HEK293 (cell line): ENCODE measurements at regions not wholly inside any gene's neighbourhood (a gene's known extent, or its start where the extent isn't known, plus 50 kb on each side); places are given as distances from the start of the nearest gene placed in this dataset.

Experiments used
- CTCF ChIA-PET: fragments of 350-600 bp; formaldehyde crosslinking; extraction: SDS; loops from one replicate; lab custom pipeline; 2021; ENCODE audit warnings: antibody characterized with exemption; lab: Yijun Ruan, JAX
- POLR2A ChIA-PET: fragments of 300-600 bp; formaldehyde crosslinking; extraction: SDS; loops from one replicate; lab custom pipeline; 2020; ENCODE audit warnings: antibody characterized with exemption, inconsistent platforms; lab: Yijun Ruan, JAX
- H3K27ac ChIP-seq: fragments of 200-500 bp; sonication (Bioruptor generic); 2 replicates; pipeline ENCODE4 v1.5.1; 2014; ENCODE audit warnings: low read depth, low read length, control low read depth, inconsistent platforms; ENCODE audit errors: extremely low read depth
- H3K36me3 ChIP-seq, 2 experiments: fragments of 200-500 bp in 1 of 2; sonication (Bioruptor generic) in 1 of 2; 1 replicate in 1 of 2; 2 replicates in 1 of 2; pipeline ENCODE4 v1.5.1; 2014 to 2017; ENCODE audit warnings: inconsistent platforms in 2 of 2, low read length in 2 of 2; ENCODE audit not compliant: control insufficient read depth in 2 of 2, insufficient read depth in 1 of 2
- H3K4me1 ChIP-seq: fragments of 200-500 bp; sonication (Bioruptor generic); 2 replicates; pipeline ENCODE4 v1.5.1; 2014; ENCODE audit warnings: mild to moderate bottlenecking, low read length, inconsistent platforms; ENCODE audit not compliant: control insufficient read depth, insufficient read depth
- H3K4me3 ChIP-seq: 2 replicates; pipeline ENCODE4 v1.5.1; 2011; ENCODE audit warnings: low read depth, mild to moderate bottlenecking, control low read depth, low read length, moderate library complexity
- H3K9me3 ChIP-seq: fragments of 200-500 bp; sonication (Bioruptor generic); 2 replicates; pipeline ENCODE4 v1.5.1; 2014; ENCODE audit warnings: low read depth, low read length, inconsistent platforms; ENCODE audit not compliant: control insufficient read depth, insufficient read depth
- FEZF1 ChIP-seq: fragments of 450-650 bp; formaldehyde crosslinking; IDR thresholded peaks from 2 replicates; pipeline ENCODE4 v1.5.1; 2016; ENCODE audit warnings: missing biosample characterization, missing genetic modification characterization
- GLIS2 ChIP-seq: fragments of 450-650 bp; formaldehyde crosslinking; IDR thresholded peaks from 2 replicates; pipeline ENCODE4 v1.5.1; 2016; ENCODE audit warnings: missing biosample characterization, missing genetic modification characterization
- MZF1 ChIP-seq: fragments of 450-650 bp; formaldehyde crosslinking; IDR thresholded peaks from 2 replicates; pipeline ENCODE4 v1.5.1; 2017; ENCODE audit warnings: missing biosample characterization, missing genetic modification characterization, borderline replicate concordance
- OVOL3 ChIP-seq: fragments of 450-650 bp; formaldehyde crosslinking; IDR thresholded peaks from 2 replicates; pipeline ENCODE4 v1.5.1; 2016; ENCODE audit warnings: missing biosample characterization, missing genetic modification characterization
- PBX3 ChIP-seq: sonication (generic); formaldehyde crosslinking; IDR thresholded peaks from 2 replicates; pipeline ENCODE4 v1.8.1; 2022; ENCODE audit warnings: mild to moderate bottlenecking, moderate library complexity, missing genetic modification reagents
- SCRT2 ChIP-seq: fragments of 450-650 bp; formaldehyde crosslinking; IDR thresholded peaks from 2 replicates; pipeline ENCODE4 v1.5.1; 2016; ENCODE audit warnings: missing biosample characterization, missing genetic modification characterization
- SP2 ChIP-seq: fragments of 450-650 bp; formaldehyde crosslinking; IDR thresholded peaks from 2 replicates; pipeline ENCODE4 v1.5.1; 2016; ENCODE audit warnings: missing biosample characterization, missing genetic modification characterization
- YY1 ChIP-seq: fragments of 450-650 bp; formaldehyde crosslinking; IDR thresholded peaks from 2 replicates; pipeline ENCODE4 v1.5.1; 2018; ENCODE audit warnings: missing biosample characterization, missing genetic modification characterization
- ZBTB7A ChIP-seq: fragments of 450-650 bp; formaldehyde crosslinking; IDR thresholded peaks from 2 replicates; pipeline ENCODE4 v1.5.1; 2016; ENCODE audit warnings: low read depth, missing biosample characterization, missing genetic modification characterization
- ZBTB8A ChIP-seq: fragments of 450-650 bp; formaldehyde crosslinking; IDR thresholded peaks from 2 replicates; pipeline ENCODE4 v1.5.1; 2016; ENCODE audit warnings: missing biosample characterization, missing genetic modification characterization
- ZEB2 ChIP-seq: fragments of 450-650 bp; formaldehyde crosslinking; IDR thresholded peaks from 2 replicates; pipeline ENCODE4 v1.5.1; 2016; ENCODE audit warnings: missing biosample characterization, missing genetic modification characterization
- ZNF175 ChIP-seq: fragments of 450-650 bp; formaldehyde crosslinking; IDR thresholded peaks from 2 replicates; pipeline ENCODE4 v1.5.1; 2016; ENCODE audit warnings: missing biosample characterization, missing genetic modification characterization
- ZNF2 ChIP-seq: fragments of 450-650 bp; formaldehyde crosslinking; IDR thresholded peaks from 2 replicates; pipeline ENCODE4 v1.5.1; 2016; ENCODE audit warnings: missing biosample characterization, missing genetic modification characterization
- ZNF274 ChIP-seq, 2 experiments: fragments of 200-500 bp in 1 of 2; fragments of 450-650 bp in 1 of 2; sonication (Bioruptor generic) in 1 of 2; formaldehyde crosslinking in 1 of 2; IDR thresholded peaks; 2 replicates each; pipeline versions ENCODE4 v1.5.1 to v1.6.1; 2014 to 2016; ENCODE audit warnings: borderline replicate concordance in 1 of 2, inconsistent platforms in 1 of 2, low read length in 1 of 2, missing biosample characterization in 1 of 2, missing genetic modification characterization in 1 of 2
- ZNF280C ChIP-seq: fragments of 450-650 bp; formaldehyde crosslinking; IDR thresholded peaks from 2 replicates; pipeline ENCODE4 v1.5.1; 2016; ENCODE audit warnings: missing biosample characterization, missing genetic modification characterization
- ZNF292 ChIP-seq: fragments of 450-650 bp; formaldehyde crosslinking; IDR thresholded peaks from 2 replicates; pipeline ENCODE4 v1.5.1; 2016; ENCODE audit warnings: low read depth, missing biosample characterization, missing genetic modification characterization, borderline replicate concordance
- ZNF311 ChIP-seq: fragments of 450-650 bp; formaldehyde crosslinking; IDR thresholded peaks from 2 replicates; pipeline ENCODE4 v1.5.1; 2017; ENCODE audit warnings: missing biosample characterization, missing genetic modification characterization, borderline replicate concordance
- ZNF398 ChIP-seq: fragments of 450-650 bp; formaldehyde crosslinking; IDR thresholded peaks from 2 replicates; pipeline ENCODE4 v1.5.1; 2017; ENCODE audit warnings: missing biosample characterization, missing genetic modification characterization
- ZNF513 ChIP-seq: fragments of 450-650 bp; IDR thresholded peaks from 2 replicates; pipeline ENCODE4 v1.5.1; 2018; ENCODE audit warnings: missing biosample characterization, missing genetic modification characterization
- ZNF544 ChIP-seq: fragments of 450-650 bp; formaldehyde crosslinking; IDR thresholded peaks from 2 replicates; pipeline ENCODE4 v1.5.0; 2017; ENCODE audit warnings: missing biosample characterization, missing genetic modification characterization
- ZNF560 ChIP-seq: fragments of 450-650 bp; formaldehyde crosslinking; IDR thresholded peaks from 2 replicates; pipeline ENCODE4 v1.5.1; 2017; ENCODE audit warnings: missing biosample characterization, missing genetic modification characterization, borderline replicate concordance
- ZNF600 ChIP-seq: fragments of 450-650 bp; formaldehyde crosslinking; IDR thresholded peaks from 2 replicates; pipeline ENCODE4 v1.5.1; 2016; ENCODE audit warnings: missing biosample characterization, missing genetic modification characterization
- ZNF623 ChIP-seq: fragments of 450-650 bp; formaldehyde crosslinking; IDR thresholded peaks from 2 replicates; pipeline ENCODE4 v1.5.1; 2016; ENCODE audit warnings: missing biosample characterization, missing genetic modification characterization
- ZNF701 ChIP-seq: fragments of 450-650 bp; formaldehyde crosslinking; IDR thresholded peaks from 2 replicates; pipeline ENCODE4 v1.5.1; 2016; ENCODE audit warnings: missing biosample characterization, missing genetic modification characterization
- ZNF830 ChIP-seq: fragments of 450-650 bp; IDR thresholded peaks from 2 replicates; pipeline ENCODE4 v1.5.0; 2018; ENCODE audit warnings: missing biosample characterization, missing genetic modification characterization, low read depth, mild to moderate bottlenecking, moderate library complexity
- ZSCAN4 ChIP-seq: fragments of 450-650 bp; formaldehyde crosslinking; IDR thresholded peaks from 2 replicates; pipeline ENCODE4 v1.5.1; 2017; ENCODE audit warnings: missing biosample characterization, missing genetic modification characterization

- H3K36me3 ChIP-seq, result no peaks in the 10 kb centered on the region
- TF ChIP-seq ZNF701, result no peak
- TF ChIP-seq ZNF311 (tag by site-specific recombination), result no peak
- no peak for TF ChIP-seq ZEB2 (tag by site-specific recombination)
- TF ChIP-seq ZNF274 (IDR thresholded peaks at IDR 0.05; ENCODE audit: low read length), result no peak
- no peak for TF ChIP-seq ZNF274 (tag by site-specific recombination; IDR thresholded peaks at IDR 0.05; ENCODE audit: borderline replicate concordance)
- no peak for TF ChIP-seq GLIS2 (tag by site-specific recombination)
- TF ChIP-seq SCRT2 (tag by site-specific recombination), result no peak
- no peak for TF ChIP-seq OVOL3 (tag by site-specific recombination)
- no peak for TF ChIP-seq ZNF398 (tag by site-specific recombination)
- no peak for TF ChIP-seq FEZF1 (tag by site-specific recombination)
- no peak for TF ChIP-seq PBX3 (CRISPR knock-in tag)
- TF ChIP-seq ZNF2 (tag by site-specific recombination), result no peak
- no peak for TF ChIP-seq ZNF830 (tag by site-specific recombination)
- no peak for TF ChIP-seq ZNF175 (tag by site-specific recombination)
- no peak for TF ChIP-seq ZBTB8A (tag by site-specific recombination)
- no peak for TF ChIP-seq ZNF292 (tag by site-specific recombination)
- POLR2A ChIA-PET, result no interaction called here
- CTCF ChIA-PET, result interaction anchor here (0.7 to 1.5 kb wide), 3 partner anchors 8 to 1908 kb away, joined by 3 to 7 read pairs (median 3); no protein-coding TSS in a partner anchor
- no peaks in the 10 kb centered on the region for H3K9me3 ChIP-seq
- H3K4me3 ChIP-seq, result no peak overlapping the region
- H3K27ac ChIP-seq, result no peak overlapping the region
- no peaks in the 10 kb centered on the region for H3K4me1 ChIP-seq
Observed at GRCh38 chr12:127115468-127116035, 1151.4 kb upstream of the TMEM132C start.

- Histone ChIP-seq H3K4me1 (no peaks in the 10 kb centered on the region), H3K27ac (no peak overlapping the region), H3K9me3 (no peaks in the 10 kb centered on the region), H3K4me3 (no peak overlapping the region), H3K36me3 (no peaks in the 10 kb centered on the region)
- ChIA-PET CTCF (no interaction called here), POLR2A (no interaction called here)
- no peak for TF ChIP-seq ZNF2 (tag by site-specific recombination)
- no peak for TF ChIP-seq ZNF623
- TF ChIP-seq ZNF544 (tag by site-specific recombination), result no peak
- no peak for TF ChIP-seq SP2 (tag by site-specific recombination)
- TF ChIP-seq ZSCAN4 (tag by site-specific recombination), result no peak
- TF ChIP-seq YY1, result no peak
- TF ChIP-seq ZBTB7A (tag by site-specific recombination), result no peak
- no peak for TF ChIP-seq ZNF513 (tag by site-specific recombination)
- TF ChIP-seq ZNF280C (tag by site-specific recombination), result no peak
- no peak for TF ChIP-seq ZNF600 (tag by site-specific recombination)
- no peak for TF ChIP-seq ZNF560 (tag by site-specific recombination)
- TF ChIP-seq MZF1, result no peak
Observed at GRCh38 chr12:127118251-127118650, 1148.7 kb upstream of the TMEM132C start.
